GM19395 (cell line): ENCODE measurements at regions not wholly inside any gene's neighbourhood (a gene's known extent, or its start where the extent isn't known, plus 50 kb on each side); places are given as distances from the start of the nearest gene placed in this dataset.

Source experiments
- ATAC-seq: cut with Tn5 transposase; IDR thresholded peaks from one replicate; pipeline ENCODE4 v1.9.1; 2021; ENCODE audit warnings: mild to moderate bottlenecking, moderate library complexity; ENCODE audit not compliant: unreplicated experiment

DNA sequence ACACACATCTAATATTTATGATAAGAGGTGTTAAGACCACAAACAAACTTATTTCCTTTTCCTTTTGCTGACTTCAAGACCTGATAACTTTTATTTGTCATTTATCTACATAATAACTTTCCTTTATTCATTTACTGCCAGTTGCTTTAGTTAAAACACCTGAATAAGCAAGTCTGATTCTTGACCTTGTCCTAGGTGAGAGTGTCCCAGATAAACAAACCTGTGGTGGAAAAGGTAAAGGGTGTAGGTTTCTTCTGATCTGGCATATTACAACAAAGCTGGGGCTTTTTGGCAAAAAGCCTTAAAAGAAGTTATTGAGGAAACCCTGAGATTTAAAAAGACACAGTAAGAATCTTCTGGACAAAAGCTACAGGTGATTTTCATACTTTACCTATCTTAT is 191.5 kb downstream of the ZBBX start:
- no peak for ATAC-seq

DNA sequence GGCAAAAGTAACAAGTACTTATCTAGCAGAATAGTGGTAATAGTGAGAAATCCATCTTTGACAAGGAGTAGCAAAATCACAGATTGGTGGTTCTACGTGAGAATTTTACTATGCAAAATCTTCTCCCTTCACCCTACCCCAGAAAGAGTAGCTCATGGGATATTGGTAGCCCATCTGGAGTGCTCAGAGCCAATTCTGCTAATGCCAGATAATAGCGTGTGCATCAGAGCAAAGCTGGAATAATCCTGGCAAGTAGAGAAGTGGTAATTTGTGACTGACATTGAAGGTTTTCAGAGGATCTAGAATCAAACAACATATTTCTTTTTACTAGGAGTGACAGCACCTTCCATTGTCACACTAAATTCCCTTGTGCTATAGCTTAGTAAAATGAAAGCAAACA is 192.9 kb downstream of the ZBBX start:
- ATAC-seq, result no peak

DNA sequence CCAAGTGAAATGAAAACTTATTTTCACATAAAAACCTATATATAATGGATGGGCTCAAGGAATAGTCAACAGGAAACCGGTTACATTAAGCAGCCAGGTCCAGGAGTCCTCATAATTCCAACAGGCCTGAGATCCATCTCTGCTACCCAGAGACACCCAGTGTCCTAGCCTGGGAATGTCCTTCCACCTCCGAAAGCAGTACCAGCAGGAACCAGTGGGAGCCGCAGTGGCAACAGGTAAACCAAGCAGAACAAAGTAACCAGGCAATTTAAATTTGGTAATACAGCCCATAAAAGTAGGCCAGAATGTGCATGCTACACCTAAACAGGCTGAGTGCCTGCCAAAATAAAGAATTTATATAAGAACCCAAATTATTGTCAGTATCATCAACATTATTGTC is 195.6 kb downstream of the ZBBX start:
- no peak for ATAC-seq

DNA sequence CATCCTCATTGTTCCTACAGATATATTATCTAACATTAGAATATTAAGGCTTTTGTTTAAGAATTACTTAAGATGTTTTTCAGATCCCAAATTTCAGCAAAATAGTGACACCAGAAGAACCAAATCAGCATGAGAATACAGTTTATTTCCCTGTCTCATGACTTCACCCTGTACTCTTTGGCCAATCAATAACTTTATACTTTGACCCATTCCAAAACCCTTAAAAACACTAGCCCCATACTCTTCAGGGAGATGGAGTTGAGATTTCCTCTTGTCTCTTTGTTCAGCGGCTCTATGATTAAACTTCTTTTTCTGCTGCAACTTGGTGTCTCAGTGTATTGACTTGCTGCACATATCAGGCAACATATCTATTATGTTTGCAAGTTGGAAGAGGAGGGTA is 207.7 kb downstream of the ZBBX start:
- no peak for ATAC-seq

DNA sequence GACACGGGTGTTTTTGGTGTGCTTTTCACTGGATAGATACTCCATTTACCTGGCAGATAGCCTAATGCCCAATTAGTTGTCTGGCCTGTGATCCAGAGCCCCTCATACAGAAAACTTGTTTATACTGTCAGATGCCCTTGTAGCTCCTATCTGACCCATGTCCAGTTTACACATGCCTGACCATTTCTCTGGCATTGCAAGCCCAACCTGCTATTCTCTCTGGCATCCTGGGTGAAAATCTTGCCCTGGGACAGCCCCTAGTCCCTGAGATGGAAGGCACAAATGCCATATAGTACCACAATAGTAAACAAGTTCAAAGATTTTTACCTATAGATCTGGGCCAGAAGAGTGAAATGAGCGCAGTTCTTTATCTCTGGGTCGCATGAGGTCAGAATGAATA is 212.6 kb downstream of the ZBBX start:
- ATAC-seq, result no peak

DNA sequence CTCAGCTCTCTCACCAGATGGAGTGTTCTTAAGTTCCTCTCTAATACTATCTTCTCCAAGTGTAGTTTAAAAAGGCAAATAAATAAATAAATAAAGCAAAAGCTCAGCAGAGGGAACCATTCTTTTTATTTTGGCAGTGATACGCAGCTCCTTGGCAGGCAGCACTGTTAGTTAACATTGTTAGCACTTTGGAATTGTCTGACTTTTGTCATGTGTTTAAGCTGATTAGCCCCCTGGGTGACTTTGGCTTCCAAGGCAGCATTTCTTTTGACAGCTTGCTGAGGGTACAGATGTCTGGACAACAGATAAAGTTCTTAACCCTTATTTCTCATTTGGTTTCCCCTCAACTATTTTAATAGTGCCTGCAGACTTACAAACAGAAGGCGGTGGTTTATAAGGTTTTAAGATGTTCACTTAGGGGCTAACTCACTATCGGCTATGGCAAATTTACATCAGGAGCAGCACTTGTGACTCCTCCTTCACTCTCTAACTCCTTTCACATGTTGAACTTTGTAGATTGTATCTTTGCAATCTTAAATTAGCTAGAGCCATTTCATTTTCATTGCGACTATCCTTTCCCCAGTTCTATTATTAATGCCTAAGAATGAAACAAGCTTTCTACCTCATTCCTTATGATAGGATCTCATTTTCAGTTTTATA is 213.4 kb downstream of the ZBBX start:
- no peak for ATAC-seq

DNA sequence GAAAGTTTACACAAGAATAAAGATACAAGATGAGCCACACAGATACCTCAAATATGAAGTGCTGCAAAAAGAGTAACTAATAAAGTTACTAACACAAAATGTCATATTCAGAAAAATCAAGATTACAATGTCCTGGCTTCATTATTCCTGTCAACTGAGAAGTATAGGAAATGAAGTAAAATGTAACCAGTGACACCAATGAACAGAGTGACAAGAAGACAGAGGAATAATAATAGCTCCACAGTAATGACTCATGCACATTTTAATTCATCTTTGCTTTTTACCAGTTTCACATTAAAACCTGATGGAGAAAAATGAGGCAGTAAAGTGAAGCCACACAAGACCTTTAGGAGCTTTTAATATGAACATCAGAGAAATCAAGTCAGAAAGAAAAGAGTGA is 214.1 kb downstream of the ZBBX start:
- no peak for ATAC-seq

DNA sequence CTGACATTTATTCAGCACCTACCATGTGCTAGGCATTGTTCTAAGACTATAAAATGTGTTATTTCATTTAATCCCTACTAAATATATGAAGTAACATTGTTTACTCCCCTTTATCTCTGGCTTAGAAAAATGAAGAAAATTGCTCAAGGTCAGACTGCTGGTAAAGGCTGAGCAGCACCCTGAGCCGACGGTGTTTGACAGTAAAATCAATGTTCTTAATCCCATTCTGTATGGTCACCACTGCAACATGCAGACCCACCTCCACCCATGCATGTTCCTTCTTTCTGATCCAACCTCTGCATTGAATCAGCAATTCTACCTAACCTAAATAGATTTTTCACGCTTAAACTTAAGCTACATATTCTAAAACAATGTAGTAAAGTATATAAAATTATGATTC is 216.5 kb downstream of the ZBBX start:
- no peak for ATAC-seq

DNA sequence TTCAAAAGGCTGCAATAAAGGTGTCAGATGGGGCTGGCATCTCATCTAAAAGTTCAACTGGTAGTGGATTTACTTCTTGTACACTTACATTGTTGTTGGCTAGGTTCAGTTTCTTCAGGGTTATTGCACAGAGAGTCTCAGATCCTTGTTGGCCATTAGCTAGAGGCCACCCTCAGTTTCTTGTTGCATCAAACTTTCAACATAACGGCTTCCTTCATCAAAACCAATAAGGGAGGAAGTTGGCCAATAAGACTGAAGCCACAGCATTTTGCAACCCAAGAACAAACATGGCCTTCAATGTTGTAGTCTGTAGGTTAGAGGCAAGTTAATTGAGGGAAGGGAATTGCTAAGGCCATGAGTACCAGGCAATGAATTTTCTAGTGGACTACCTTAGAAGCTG is 218.0 kb downstream of the ZBBX start:
- ATAC-seq, result no peak

DNA sequence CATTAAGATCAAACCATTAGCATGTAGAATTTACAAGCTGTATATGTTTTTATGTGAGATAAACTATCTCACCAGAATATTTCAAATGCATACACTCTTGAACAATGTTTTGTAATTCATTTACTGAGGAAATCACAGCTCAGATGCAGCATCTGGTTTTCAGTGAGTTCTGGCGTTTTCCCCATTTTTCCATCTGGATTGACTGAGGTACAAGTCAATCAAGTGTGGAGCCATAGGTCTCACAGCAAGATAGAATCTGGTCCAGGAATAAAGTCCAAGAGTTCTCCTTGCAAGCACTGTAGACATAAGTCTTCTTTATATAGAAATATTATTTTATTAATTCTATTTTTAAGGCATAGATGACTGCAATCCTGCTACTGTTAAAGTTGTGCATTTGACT is 219.3 kb downstream of the ZBBX start:
- ATAC-seq, result no peak

DNA sequence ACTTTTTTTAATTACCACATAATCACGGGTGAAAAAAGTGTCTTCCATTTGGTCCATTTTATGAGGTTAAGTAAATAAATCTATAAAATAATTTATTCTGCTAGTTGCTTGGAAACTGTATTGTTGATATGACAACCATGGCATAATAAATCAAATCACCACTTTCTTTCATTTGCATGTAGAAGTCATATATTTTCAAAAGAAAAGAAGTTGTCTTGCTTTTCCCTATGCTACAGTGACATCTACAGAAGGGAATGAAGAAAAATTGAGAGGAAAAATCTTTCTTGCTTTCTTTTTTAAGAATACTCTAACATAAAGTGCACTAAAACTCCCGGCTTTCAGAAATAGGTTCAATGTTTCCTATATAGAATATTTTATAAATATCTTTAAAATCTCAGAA is 228.5 kb downstream of the ZBBX start:
- no peak for ATAC-seq

DNA sequence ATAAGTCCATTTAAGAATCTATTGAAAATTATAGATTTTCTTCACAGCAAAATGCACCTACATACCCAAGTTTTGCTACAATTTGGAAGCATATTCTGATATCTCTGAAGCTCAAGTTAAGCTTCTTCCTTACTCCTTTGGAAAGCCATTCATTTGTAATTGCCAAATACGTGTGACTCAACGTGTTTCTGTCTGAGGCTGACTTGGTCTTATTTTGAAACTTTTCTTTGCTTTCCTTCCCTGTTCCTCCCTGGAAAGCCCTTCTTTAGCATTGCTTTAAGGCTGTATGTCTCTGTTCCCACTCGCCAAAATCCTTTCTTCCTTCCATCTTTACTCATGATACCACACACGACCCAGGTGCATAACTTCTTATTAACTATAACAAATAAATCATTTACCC is 232.0 kb downstream of the ZBBX start:
- no peak for ATAC-seq

DNA sequence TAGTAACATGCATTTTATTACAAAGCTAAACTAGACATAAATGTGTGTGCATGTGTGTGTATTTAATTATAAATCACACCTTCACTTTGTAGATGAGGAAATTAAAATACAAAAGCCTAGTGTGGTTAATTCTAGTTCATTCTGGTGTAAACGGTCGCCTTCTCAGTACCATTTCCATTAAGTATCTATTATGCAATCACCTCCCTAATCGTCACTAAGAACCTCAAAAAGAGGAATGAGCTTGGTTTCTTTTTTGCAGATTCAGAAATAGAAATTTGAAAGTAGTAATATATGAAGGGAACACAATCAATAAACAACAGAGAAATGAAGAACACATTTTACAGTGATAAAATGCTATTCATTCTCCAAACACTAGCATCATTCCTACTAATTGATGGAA is 233.2 kb downstream of the ZBBX start:
- ATAC-seq, result no peak

DNA sequence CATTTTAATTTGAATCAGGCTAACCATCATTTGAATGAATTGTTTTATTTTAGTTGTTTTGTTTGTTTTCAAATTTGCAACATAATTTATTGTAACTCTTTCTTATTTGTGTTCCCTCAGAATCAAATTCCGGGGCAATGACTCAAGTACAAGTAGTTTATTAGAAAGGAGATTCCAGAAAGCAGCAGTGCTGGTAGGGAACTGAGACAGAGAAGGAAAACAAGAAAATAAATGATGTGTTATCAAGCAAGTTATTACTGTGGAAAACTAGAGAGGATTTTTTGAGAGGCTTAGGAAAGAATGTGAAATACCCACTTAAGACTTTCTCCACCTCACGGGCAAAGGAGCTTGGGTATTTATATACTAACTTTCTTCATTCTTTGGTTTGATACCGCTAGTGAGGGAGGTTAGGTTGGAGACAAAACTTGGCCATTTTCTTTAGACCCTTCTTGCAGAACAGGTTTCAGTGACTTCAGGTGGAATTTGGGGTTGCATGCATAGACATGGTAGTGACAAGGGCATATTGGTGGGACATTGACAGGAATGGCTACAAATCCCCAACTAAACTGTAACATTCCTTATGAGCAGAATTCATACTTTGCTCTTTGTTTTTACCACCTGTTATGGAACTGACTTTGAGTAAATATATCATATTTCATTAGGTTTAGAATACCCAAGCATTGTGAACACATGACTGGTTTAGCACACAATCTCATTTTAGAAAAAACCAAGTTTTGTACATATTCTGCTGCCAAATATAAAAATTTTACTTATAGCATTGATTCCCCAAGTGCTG is 254.3 kb downstream of the ZBBX start:
- no peak for ATAC-seq

DNA sequence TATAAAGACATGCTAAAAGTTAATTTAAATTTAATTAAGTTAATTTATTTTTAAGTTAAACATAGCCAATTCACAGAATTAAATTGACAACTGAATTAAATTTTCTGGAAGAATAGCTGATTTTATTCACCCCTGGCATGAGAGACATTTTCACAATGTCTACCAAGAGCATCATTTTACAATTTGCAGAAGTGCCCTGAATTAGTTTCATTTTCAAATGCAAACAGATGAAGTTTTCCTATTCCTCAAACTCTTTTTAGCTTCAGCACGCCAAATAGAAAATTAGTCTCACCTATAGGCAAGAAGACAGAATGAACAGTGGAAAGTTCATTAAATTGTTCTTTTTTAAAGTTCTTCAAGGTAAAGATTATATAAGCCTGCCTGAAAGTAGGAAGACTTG is 259.3 kb downstream of the ZBBX start:
- ATAC-seq, result no peak

DNA sequence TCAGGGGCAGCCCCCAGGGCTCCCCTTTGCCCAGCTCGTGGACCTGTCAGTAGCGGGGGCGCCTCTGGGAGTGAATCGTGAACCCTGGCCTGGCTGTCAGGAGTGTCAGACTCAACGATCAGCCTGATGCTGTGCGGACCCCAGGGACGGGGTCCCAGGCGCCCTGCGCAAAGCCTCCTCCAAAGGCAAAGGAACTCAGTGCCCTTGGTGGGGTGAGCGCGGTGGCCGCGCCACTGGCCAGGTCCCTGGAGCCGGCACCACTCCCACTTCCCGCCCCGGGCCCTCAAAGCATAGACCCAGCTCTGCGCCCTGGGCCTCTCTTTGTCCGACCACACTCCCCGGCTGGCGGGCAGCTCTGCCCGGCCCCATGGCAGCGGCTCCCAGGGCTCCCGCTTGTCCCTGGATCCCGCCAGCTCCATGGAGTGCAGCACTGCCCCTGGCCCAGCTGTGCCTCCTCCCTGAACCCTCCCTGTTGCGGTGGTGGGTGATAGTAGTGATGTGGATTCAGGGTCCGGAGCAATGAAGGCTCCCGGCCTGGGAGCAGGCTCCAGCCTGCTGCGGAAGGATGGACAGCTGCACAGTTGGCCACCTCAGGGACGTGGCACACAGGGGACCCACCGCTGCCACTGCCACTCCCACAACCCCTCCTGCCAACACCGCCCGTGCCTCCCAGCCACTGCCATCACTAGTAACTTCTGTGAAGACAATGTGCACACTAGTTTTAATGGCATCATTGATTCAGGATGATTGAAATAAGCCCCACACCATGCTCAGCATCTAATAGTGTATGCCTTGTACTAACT is 263.8 kb downstream of the ZBBX start:
- no peak for ATAC-seq

DNA sequence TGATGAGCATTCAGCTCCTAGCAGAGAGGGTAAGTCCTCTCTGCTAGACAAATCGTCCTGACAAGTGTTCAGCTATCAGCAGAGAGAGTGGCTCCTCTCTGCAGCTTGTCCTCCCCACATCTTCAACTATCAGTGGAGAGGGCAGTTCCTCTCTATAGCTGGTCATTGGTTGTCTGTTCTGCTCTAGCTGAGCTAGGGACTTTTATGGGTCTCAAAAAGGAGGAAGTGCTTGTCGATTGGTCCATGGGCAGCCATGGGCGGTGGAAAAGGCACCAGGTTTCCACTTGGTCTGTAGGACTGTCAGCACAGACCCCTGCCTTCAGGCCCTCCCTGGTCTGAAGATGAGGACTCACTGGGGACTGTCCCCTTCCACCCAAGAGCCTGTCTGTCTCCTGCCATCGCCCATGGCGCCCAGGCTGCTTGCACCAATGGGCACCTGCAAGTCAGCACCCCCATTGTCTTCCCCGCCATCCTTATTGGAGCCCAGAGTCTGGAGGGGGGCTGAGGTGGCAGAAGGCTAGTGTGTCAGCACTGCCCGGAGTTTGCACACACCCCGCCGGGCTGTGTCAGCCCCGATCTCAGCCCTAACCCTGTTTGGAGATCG is 264.7 kb downstream of the ZBBX start:
- ATAC-seq, result no peak

DNA sequence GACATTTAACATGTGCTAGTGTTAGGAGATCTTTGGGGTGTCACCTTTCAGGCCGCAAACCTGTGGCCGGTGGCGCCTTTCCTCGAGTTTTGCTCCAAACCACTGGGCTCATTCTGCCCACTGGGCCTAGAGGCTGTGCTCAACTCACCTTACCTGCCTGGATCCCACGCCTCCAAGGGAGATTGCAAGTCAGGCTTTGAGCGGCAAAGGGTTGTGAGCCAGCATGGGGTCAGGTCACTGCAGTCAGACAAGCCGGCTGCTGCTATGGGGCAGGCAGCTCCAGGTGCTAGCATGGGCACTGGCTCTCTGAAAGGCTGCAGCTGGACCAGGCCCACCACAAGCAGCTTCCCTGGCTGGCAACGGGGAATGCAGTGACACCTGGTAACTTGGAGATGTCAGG is 265.5 kb downstream of the ZBBX start:
- no peak for ATAC-seq

DNA sequence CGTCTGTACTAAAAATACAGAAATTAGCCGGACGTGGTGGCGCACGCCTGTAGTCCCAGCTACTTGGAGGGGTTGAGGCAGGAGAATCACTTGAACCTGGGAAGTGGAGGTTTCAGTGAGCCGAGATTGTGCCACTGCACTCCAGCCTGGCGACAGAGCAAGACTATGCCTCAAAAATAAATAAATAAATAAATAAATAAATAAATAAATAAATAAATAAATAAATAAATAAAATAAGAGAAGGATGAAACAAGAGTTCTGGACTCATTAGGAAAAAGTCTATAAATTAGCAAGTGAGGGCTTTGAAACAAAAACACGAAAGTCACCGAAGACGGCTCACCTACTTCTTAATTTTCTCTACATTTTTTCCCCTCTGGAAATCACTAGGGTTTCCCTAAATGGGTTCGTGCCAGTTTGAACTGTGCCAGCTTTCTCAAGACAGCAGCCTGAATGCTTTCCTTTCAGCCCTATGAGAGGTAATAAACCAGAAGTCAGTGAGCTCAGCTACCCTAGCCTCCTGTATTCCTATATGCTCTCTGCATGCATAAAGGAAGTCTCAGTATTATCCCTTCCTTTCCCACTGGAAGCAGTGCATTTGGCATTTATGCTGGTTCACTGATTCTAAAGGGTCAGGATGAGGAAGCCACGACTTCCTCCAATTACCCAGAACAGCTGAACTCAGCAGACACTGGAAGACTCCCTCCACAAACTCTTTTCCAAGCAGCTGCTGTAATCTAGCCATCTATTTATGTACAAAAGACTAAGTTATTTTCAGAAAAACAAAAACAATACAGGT is 266.9 kb downstream of the ZBBX start:
- ATAC-seq, result no peak

DNA sequence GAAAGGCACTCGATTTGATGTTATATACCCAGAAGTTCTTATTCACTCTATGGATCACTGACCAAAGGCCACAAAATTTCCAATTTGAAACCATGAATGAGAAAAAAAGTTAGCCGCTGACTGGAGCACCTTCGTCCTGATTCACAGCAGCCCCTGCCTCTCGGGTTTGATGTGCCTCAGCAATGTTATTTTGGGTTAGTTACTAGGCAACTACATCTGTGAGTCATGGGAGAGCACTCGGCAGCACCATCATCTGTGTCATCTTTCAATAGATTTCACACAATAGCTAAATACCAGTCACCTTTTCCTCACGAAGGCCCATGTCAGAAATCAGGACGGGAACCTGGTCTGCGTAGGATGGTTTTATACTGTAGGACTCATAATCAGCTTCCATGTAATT is 269.2 kb downstream of the ZBBX start:
- no peak for ATAC-seq

DNA sequence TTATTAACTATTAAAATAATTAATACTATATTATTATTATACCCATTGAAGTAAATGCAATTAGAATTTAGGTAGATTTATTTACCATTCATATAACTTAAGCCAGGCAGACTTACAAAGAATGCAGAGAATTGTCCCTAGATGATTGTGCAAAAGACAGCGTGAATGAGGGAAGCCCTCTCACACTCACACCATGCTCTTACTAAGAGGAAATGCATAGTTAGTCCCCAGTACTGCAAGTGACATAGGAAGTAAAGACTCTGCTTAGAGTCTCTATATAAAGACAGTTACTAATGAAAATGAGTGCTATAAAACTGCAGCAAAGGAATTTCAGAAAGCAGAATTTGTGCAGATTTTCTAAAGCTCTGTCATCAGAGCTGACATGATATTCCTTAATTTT is 270.4 kb downstream of the ZBBX start:
- ATAC-seq, result no peak
